K562 (cell line): ENCODE measurements at regions not wholly inside any gene's neighbourhood (a gene's known extent, or its start where the extent isn't known, plus 50 kb on each side); places are given as distances from the start of the nearest gene placed in this dataset.

Experiments
- MYC ChIP-seq, 2 experiments: fragments of 250-450 bp in 1 of 2; sonication (Bioruptor Pico) in 1 of 2; IDR thresholded peaks; 2 replicates each; pipeline versions ENCODE4 v1.5.1 to v1.6.1; 2012 to 2021; ENCODE audit warnings: low read depth in 2 of 2, borderline replicate concordance in 1 of 2, improper control_type of control experiment in 1 of 2, low read length in 1 of 2, mild to moderate bottlenecking in 1 of 2, moderate library complexity in 1 of 2
- POLR2A ChIP-seq: fragments of 450-650 bp; conservative IDR thresholded peaks from 2 replicates; pipeline ENCODE4 v1.6.1; 2016

- TF ChIP-seq POLR2A (no peak), MYC (IDR thresholded peaks at IDR 0.05; ENCODE audit: low read depth, low read length) (no peak), MYC (CRISPR knock-in tag; IDR thresholded peaks at IDR 0.05; ENCODE audit: borderline replicate concordance, low read depth) (no peak)
Observed at GRCh38 chr3:187858711-187859110, 113.4 kb upstream of the BCL6 start.
